Choroid plexus epithelial cell (primary cell): ENCODE measurements at regions not wholly inside any gene's neighbourhood (a gene's known extent, or its start where the extent isn't known, plus 50 kb on each side); places are given as distances from the start of the nearest gene placed in this dataset.

Experiments used
- DNase-seq: peaks from one replicate; pipeline ENCODE4 v3.0.0-alpha.2; 2010; ENCODE audit warnings: low read depth
- H3K4me3 ChIP-seq: 2 replicates; pipeline ENCODE4 v1.5.1; 2011; ENCODE audit warnings: low read depth, mild to moderate bottlenecking, control low read depth, low read length, moderate library complexity
- TF ChIP-seq, protein P1 (sequence below): conservative IDR thresholded peaks from 2 replicates; pipeline ENCODE4 v1.5.1; 2011; ENCODE audit warnings: low read depth, mild to moderate bottlenecking, control low read depth, inconsistent platforms, low read length, moderate library complexity

DNA sequence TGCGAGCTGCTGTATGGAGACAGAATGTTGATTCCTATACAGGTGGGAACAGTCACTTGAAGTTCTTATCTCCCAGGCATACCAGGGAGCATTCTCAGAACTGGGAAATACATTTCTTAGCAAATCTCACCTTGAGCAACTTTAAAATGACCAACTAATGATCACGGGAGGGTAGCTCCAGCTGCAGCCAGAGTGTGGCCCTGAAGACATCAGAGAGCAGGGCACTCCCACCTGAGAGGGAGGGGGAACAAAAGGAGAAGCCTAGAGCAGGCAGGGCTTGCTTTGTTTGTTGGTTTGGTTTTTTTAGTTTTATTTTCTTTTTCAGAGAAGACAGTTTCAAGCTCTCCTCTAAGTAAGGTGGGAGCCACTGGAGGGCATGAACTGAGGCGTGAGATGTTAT, 101.1 kb downstream of the OTX2 start:
- no peak overlapping the region for H3K4me3 ChIP-seq
- TF ChIP-seq, protein P1, sequence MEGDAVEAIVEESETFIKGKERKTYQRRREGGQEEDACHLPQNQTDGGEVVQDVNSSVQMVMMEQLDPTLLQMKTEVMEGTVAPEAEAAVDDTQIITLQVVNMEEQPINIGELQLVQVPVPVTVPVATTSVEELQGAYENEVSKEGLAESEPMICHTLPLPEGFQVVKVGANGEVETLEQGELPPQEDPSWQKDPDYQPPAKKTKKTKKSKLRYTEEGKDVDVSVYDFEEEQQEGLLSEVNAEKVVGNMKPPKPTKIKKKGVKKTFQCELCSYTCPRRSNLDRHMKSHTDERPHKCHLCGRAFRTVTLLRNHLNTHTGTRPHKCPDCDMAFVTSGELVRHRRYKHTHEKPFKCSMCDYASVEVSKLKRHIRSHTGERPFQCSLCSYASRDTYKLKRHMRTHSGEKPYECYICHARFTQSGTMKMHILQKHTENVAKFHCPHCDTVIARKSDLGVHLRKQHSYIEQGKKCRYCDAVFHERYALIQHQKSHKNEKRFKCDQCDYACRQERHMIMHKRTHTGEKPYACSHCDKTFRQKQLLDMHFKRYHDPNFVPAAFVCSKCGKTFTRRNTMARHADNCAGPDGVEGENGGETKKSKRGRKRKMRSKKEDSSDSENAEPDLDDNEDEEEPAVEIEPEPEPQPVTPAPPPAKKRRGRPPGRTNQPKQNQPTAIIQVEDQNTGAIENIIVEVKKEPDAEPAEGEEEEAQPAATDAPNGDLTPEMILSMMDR = no peak
- DNase-seq = no peak

DNA sequence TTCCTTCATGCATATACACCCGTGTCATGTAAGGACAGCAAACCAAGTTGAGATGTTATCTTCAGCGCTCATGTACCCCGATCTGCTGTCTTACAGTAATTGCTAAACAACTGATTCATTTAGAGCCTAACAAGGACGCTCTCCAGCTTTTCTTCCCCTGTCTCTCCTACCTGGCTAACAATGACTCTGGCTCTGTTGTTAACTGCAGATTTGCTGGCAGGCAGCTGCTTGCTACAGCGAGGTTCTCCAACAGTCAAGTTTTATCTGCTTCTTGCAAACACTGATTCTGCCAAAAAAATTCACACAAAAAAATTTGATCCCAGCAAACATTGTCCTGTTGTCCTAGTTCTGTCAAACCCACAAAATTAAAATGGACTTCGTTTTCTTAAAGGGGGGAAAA, 101.6 kb downstream of the OTX2 start:
- TF ChIP-seq, protein P1 = no peak
- DNase-seq = no peak
- no peak overlapping the region for H3K4me3 ChIP-seq

DNA sequence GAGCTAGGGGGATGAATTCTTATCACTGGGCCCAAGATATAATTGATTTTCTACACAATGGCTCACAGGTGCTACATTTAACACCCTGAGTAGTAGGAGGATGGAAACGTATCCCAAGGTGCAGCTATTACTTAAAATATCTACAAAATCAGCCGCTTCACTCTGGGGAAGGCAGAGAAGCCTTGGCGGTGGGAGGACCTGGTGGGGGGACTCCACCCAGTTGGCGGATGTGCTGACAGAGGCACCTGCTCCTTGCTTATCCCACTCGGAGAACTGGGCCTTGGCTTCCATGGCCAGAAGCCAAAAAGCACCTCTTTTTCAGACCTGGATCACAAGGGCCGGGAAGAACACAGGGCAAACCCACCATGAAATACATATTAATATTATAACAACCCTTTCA, 106.3 kb downstream of the OTX2 start:
- DNase-seq = no peak
- TF ChIP-seq, protein P1 = no peak
- no peak overlapping the region for H3K4me3 ChIP-seq

GRCh38 chr14:56702515-56702914, 107.8 kb downstream of the OTX2 start:
- H3K4me3 ChIP-seq = no peak overlapping the region
- TF ChIP-seq, protein P1 = no peak
- no peak for DNase-seq
